ENCODE measurements at regions not wholly inside any gene's neighbourhood (a gene's known extent, or its start where the extent isn't known, plus 50 kb on each side); places are given as distances from the start of the nearest gene placed in this dataset.

- no peak for DNase-seq
Observed at GRCh38 chr1:233520261-233521191, 93.4 kb upstream of the KCNK1 start.

GRCh38 chr1:233523047-233523446, 90.9 kb upstream of the KCNK1 start:
- no peak for DNase-seq

- no peak for DNase-seq
Observed at GRCh38 chr1:233527818-233528217, 86.1 kb upstream of the KCNK1 start.

GRCh38 chr1:233530665-233531386, 83.1 kb upstream of the KCNK1 start:
- no peak for DNase-seq

- DNase-seq = no peak
Observed at GRCh38 chr1:233540816-233541215, 73.1 kb upstream of the KCNK1 start.

GRCh38 chr1:233543338-233544255, 70.3 kb upstream of the KCNK1 start:
- DNase-seq = no peak

GRCh38 chr1:233544304-233544703, 69.6 kb upstream of the KCNK1 start:
- no peak for DNase-seq

- DNase-seq = no peak
Observed at GRCh38 chr1:233547726-233548125, 66.2 kb upstream of the KCNK1 start.

GRCh38 chr1:233549404-233549803, 64.5 kb upstream of the KCNK1 start:
- DNase-seq = no peak

- no peak for DNase-seq
Observed at GRCh38 chr1:233549917-233550316, 64.0 kb upstream of the KCNK1 start.

GRCh38 chr1:233554037-233554436, 59.9 kb upstream of the KCNK1 start:
- no peak for DNase-seq

GRCh38 chr1:233561708-233562426, 52.0 kb upstream of the KCNK1 start:
- DNase-seq = no peak
